ENCODE measurements at regions not wholly inside any gene's neighbourhood (a gene's known extent, or its start where the extent isn't known, plus 50 kb on each side); places are given as distances from the start of the nearest gene placed in this dataset.

DNA sequence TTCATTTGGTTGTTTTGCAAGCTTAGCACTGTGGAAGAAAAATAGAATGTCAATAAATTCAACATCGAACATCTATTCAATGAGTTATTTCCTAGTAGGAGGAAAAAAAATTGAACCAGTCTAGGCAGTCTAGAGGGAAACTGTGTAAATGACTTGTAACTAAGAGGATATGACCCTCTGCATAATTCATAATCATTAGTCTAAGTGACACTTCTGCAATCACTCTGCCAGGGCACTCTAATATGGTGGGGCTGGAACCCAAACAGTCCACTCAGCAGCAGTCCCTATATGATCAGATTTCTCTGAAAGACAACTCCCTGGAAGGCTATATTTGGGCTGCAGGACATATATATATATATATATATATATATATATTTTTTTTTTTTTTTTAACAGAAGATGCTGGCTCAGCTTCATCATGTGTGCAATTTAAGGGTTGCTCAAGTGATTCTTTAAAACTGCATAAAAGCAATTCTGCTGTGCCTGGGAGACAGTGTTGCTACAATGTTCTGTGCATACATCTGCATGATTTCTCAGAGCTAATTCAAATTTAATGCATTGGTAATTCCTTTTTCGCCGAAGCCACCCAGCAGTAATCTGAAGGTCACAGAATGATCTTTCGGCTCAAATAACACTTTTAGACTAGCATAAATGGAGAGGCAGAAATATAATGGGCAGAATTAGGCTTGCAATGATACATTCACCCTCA is 482.1 kb upstream of the ZNF608 start:
- DNase-seq (ENCODE audit: low read depth in 4 of 6, low spot score in 6 of 6), result peak in 1 of 6 donors; percentile 57
- no peaks in the 10 kb centered on the region for H3K4me1 ChIP-seq (ENCODE audit: control insufficient read depth, insufficient read depth, low read length)
- no peaks in the 10 kb centered on the region for H3K27me3 ChIP-seq (ENCODE audit: control insufficient read depth, insufficient read depth, low read length)
- H3K9me3 ChIP-seq (ENCODE audit: control insufficient read depth, insufficient read depth, low read length), result no peaks in the 10 kb centered on the region
- no peak overlapping the region for H3K4me3 ChIP-seq (ENCODE audit: low read depth, low read length)
- H3K36me3 ChIP-seq (ENCODE audit: control insufficient read depth, insufficient read depth, low read length), result no peaks in the 10 kb centered on the region
- WGBS (ENCODE audit: insufficient coverage), result no CpG with 5 or more reads among the region's 4 CpGs
- H3K27ac ChIP-seq (ENCODE audit: low read depth, low read length), result no peak overlapping the region

DNA sequence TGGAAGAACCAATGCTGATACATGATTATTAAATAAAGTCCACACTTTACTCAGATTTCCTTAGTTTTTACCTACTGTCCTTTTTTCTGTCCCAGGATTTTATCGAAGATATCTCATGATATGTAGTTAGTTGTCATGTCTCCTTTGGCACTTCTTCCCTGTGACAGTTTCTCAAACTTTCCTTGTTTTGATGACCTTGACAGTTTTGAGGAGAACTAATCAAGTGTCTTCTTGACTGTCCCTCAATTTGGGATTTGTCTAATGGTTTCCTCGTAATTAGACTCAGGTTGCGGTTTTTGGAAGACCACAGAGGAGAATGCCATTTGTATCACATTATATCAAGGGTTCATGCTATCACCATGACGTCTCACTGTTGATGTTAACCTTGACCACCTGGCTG is 483.1 kb upstream of the ZNF608 start:
- Histone ChIP-seq H3K36me3 (ENCODE audit: control insufficient read depth, insufficient read depth, low read length) (no peaks in the 10 kb centered on the region), H3K4me3 (ENCODE audit: low read depth, low read length) (no peak overlapping the region), H3K27me3 (ENCODE audit: control insufficient read depth, insufficient read depth, low read length) (no peaks in the 10 kb centered on the region), H3K27ac (ENCODE audit: low read depth, low read length) (no peak overlapping the region), H3K4me1 (ENCODE audit: control insufficient read depth, insufficient read depth, low read length) (no peaks in the 10 kb centered on the region), H3K9me3 (ENCODE audit: control insufficient read depth, insufficient read depth, low read length) (no peaks in the 10 kb centered on the region)
- DNase-seq (ENCODE audit: low read depth in 4 of 6, low spot score in 6 of 6), result no peak
- 83% methylated on average over 2 of the region's 4 CpGs for WGBS (ENCODE audit: insufficient coverage)

DNA sequence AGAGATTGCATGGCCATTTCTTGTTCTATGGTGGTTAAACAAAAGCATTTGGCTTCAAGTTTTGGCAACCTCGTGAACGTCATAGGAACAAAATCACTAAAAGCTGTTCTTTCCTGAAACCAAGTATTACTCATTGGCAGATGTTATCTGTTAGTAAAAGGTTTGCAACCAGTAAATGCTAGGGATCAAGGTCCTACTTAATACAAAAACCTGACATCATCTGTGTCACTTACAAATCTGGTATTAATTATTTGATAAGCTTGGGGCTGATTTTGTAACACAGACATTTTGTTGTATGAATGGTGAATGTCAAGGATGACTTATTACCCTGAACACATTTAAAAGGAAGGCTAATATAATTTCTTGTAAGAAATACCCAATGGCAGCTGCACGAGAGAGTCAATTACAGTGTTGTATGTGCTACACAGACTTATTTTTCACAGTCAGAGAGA is 486.4 kb upstream of the ZNF608 start:
- Histone ChIP-seq H3K27me3 (ENCODE audit: control insufficient read depth, insufficient read depth, low read length) (no peaks in the 10 kb centered on the region), H3K9me3 (ENCODE audit: control insufficient read depth, insufficient read depth, low read length) (no peaks in the 10 kb centered on the region), H3K36me3 (ENCODE audit: control insufficient read depth, insufficient read depth, low read length) (no peaks in the 10 kb centered on the region), H3K27ac (ENCODE audit: low read depth, low read length) (no peak overlapping the region), H3K4me3 (ENCODE audit: low read depth, low read length) (no peak overlapping the region), H3K4me1 (ENCODE audit: control insufficient read depth, insufficient read depth, low read length) (no peaks in the 10 kb centered on the region)
- no CpG with 5 or more reads among the region's 3 CpGs for WGBS (ENCODE audit: insufficient coverage)
- peak in 2 of 6 donors; percentile 24 to 40 for DNase-seq (ENCODE audit: low read depth in 4 of 6, low spot score in 6 of 6)

DNA sequence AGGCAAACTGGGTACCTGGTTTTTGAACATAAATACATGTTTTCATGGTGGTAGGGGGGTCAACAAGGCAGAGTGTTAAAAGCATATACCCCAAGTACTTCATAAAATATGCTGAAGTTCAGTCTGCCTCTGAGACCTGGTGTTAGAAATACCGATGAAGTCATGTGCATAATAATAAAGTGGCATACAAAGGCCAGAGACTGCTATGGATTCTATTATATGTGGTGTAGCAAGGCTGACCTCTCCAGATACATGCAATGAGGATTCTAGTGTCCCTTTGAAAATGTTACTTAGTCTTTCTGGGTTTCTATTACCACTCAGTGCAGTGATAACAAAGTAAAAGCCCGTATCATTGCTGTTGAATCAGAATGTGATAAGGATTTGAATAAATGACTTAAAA is 487.5 kb upstream of the ZNF608 start:
- no CpG with 5 or more reads among the region's 2 CpGs for WGBS (ENCODE audit: insufficient coverage)

DNA sequence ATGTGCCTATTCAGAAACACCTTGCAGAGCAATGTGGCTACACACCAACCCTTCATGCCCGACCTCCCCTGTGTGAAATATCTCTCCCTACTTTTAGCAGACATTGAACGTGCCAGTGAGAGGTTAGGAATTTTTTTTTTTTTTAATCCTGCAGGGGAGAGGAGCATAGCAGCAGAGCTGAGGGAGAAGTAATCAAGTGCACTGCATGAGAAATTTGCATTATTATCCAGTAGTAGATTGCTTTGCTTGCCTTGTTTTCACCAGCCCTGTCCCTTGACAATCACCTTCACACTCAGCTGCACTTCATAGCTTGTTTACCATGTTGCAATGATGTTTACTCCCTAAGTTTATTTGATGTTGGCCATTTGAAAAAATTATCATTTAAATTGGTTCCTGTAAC is 489.6 kb upstream of the ZNF608 start:
- Histone ChIP-seq H3K4me3 (ENCODE audit: low read depth, low read length) (no peak overlapping the region), H3K4me1 (ENCODE audit: control insufficient read depth, insufficient read depth, low read length) (no peaks in the 10 kb centered on the region), H3K36me3 (ENCODE audit: control insufficient read depth, insufficient read depth, low read length) (no peaks in the 10 kb centered on the region), H3K27ac (ENCODE audit: low read depth, low read length) (no peak overlapping the region), H3K9me3 (ENCODE audit: control insufficient read depth, insufficient read depth, low read length) (no peaks in the 10 kb centered on the region), H3K27me3 (ENCODE audit: control insufficient read depth, insufficient read depth, low read length) (no peaks in the 10 kb centered on the region)
- DNase-seq (ENCODE audit: low read depth in 4 of 6, low spot score in 6 of 6), result peak in 1 of 6 donors; percentile 94
- no CpG with 5 or more reads among the region's 2 CpGs for WGBS (ENCODE audit: insufficient coverage)

More for the DNA sequence above, 487.5 kb upstream of the ZNF608 start:
- H3K27ac ChIP-seq (ENCODE audit: low read depth, low read length), result no peak overlapping the region
- no peaks in the 10 kb centered on the region for H3K4me1 ChIP-seq (ENCODE audit: control insufficient read depth, insufficient read depth, low read length)
- H3K9me3 ChIP-seq (ENCODE audit: control insufficient read depth, insufficient read depth, low read length), result no peaks in the 10 kb centered on the region
- no peaks in the 10 kb centered on the region for H3K27me3 ChIP-seq (ENCODE audit: control insufficient read depth, insufficient read depth, low read length)
- no peak for DNase-seq (ENCODE audit: low read depth in 4 of 6, low spot score in 6 of 6)
- H3K4me3 ChIP-seq (ENCODE audit: low read depth, low read length), result no peak overlapping the region
- H3K36me3 ChIP-seq (ENCODE audit: control insufficient read depth, insufficient read depth, low read length), result no peaks in the 10 kb centered on the region

DNA sequence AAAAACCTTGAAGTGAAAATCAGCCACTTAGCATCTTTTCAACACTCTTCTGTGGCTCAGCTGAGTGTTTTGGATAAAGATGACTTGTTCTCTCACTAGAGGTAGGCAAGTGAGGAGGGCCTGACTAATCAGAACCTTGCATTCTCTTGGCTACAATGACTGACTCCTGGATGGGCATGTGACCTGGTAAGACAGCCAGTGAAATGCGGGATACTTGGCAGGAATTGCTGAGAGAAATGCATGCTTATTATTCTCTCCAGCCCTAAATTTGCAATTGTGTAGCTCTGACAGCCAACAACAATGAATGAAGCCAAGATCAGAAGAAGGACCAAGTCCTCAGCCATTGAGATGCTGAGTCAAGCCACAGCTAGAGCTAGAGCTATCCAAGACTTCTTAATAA is 490.5 kb upstream of the ZNF608 start:
- no CpG with 5 or more reads among the region's 1 CpG for WGBS (ENCODE audit: insufficient coverage)
- Histone ChIP-seq H3K4me3 (ENCODE audit: low read depth, low read length) (no peak overlapping the region), H3K9me3 (ENCODE audit: control insufficient read depth, insufficient read depth, low read length) (no peaks in the 10 kb centered on the region), H3K4me1 (ENCODE audit: control insufficient read depth, insufficient read depth, low read length) (no peaks in the 10 kb centered on the region), H3K27me3 (ENCODE audit: control insufficient read depth, insufficient read depth, low read length) (no peaks in the 10 kb centered on the region), H3K36me3 (ENCODE audit: control insufficient read depth, insufficient read depth, low read length) (no peaks in the 10 kb centered on the region), H3K27ac (ENCODE audit: low read depth, low read length) (no peak overlapping the region)
- peak in 1 of 6 donors; percentile 70 for DNase-seq (ENCODE audit: low read depth in 4 of 6, low spot score in 6 of 6)

DNA sequence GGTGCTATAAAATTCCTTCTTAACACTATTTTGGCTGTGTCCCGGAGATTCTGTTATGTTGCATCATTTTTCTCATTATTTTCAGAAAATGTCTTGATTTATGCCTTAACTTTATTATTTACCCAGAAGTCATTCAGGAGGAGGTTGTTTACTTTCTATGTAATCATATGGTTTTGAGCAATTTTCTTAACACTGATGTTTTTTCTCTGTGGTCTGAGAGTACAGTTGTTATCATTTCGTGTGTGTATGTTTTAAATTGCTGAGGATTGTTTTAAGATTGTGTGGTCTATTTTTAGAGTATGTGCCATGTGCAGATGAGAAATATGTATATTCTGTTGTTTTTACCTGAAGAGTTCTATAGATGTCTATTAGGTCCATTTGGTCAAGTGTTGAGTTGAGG is 498.1 kb upstream of the ZNF608 start:
- no peak overlapping the region for H3K4me3 ChIP-seq (ENCODE audit: low read depth, low read length)
- 71% methylated on average over 1 of the region's 2 CpGs for WGBS (ENCODE audit: insufficient coverage)
- H3K27me3 ChIP-seq (ENCODE audit: control insufficient read depth, insufficient read depth, low read length), result no peaks in the 10 kb centered on the region
- no peaks in the 10 kb centered on the region for H3K4me1 ChIP-seq (ENCODE audit: control insufficient read depth, insufficient read depth, low read length)
- H3K9me3 ChIP-seq (ENCODE audit: control insufficient read depth, insufficient read depth, low read length), result peaks cover 4% of the 10 kb centered on the region
- no peaks in the 10 kb centered on the region for H3K36me3 ChIP-seq (ENCODE audit: control insufficient read depth, insufficient read depth, low read length)
- no peak overlapping the region for H3K27ac ChIP-seq (ENCODE audit: low read depth, low read length)
- DNase-seq (ENCODE audit: low read depth in 4 of 6, low spot score in 6 of 6), result no peak

DNA sequence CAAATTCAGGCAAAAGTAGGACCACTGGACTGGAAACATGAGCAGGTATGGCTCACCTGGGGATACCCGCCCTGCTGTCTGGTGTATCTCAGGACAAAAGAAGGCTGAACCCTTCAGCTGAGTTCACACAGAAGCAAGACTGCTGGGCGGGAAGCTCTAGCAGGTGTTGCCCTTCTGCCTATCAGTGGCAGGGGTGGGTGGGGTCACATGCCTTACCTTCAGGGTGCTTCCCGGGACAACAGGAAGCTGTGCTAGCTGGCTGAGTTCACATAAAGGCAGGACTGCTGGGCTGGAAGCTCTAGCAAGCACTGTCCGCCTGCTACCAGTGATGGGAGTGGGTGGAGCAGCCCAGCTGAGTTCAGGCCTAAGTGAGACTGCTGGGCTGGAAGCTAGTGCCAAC is 498.8 kb upstream of the ZNF608 start:
- Histone ChIP-seq H3K36me3 (ENCODE audit: control insufficient read depth, insufficient read depth, low read length) (no peaks in the 10 kb centered on the region), H3K4me1 (ENCODE audit: control insufficient read depth, insufficient read depth, low read length) (no peaks in the 10 kb centered on the region), H3K27ac (ENCODE audit: low read depth, low read length) (no peak overlapping the region), H3K9me3 (ENCODE audit: control insufficient read depth, insufficient read depth, low read length) (peaks cover 4% of the 10 kb centered on the region), H3K4me3 (ENCODE audit: low read depth, low read length) (no peak overlapping the region), H3K27me3 (ENCODE audit: control insufficient read depth, insufficient read depth, low read length) (no peaks in the 10 kb centered on the region)
- 86% methylated on average over 4 of the region's 4 CpGs for WGBS (ENCODE audit: insufficient coverage)
- no peak for DNase-seq (ENCODE audit: low read depth in 4 of 6, low spot score in 6 of 6)

DNA sequence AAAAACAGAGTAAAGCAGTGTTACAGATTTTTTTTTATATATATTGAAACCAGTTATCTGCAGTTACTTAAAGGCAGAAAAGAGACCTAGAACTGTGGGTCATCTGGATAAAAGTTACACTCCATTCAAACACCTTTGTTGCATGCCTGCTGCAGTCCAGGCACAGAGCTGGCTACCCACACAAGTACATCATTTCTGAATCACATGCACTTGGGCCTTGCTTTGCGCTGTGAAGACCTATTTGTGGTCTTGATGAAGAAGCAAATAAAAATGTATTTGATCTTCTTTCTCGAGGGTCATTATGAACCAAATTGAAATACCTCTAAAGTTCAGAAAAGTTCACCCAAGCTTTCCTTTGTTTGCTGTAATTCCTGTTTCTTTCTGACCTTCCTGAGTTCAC is 503.0 kb upstream of the ZNF608 start:
- Histone ChIP-seq H3K9me3 (ENCODE audit: control insufficient read depth, insufficient read depth, low read length) (peaks cover 4% of the 10 kb centered on the region), H3K4me1 (ENCODE audit: control insufficient read depth, insufficient read depth, low read length) (no peaks in the 10 kb centered on the region), H3K4me3 (ENCODE audit: low read depth, low read length) (no peak overlapping the region), H3K27me3 (ENCODE audit: control insufficient read depth, insufficient read depth, low read length) (no peaks in the 10 kb centered on the region), H3K36me3 (ENCODE audit: control insufficient read depth, insufficient read depth, low read length) (no peaks in the 10 kb centered on the region), H3K27ac (ENCODE audit: low read depth, low read length) (no peak overlapping the region)
- WGBS (ENCODE audit: insufficient coverage), result no CpG with 5 or more reads among the region's 2 CpGs
- no peak for DNase-seq (ENCODE audit: low read depth in 4 of 6, low spot score in 6 of 6)

DNA sequence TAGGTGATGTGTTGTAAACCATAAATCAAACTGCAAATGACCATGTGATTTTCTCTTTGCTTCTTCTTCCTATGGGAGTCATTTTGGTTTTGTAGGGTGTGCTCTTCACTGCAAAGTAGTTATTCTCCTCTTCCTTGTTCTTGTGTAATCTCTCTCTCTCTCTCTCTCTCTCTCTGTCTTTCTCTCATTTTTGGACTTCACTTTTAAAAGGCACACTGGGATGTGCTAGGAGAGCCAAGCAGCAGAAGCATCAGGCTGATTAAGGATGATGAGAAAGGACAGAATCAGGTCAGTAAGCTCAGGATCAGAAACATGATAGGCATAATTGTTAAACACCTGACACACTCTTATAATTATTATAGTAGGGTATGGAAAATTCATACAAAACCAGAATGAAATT is 505.3 kb upstream of the ZNF608 start:
- Histone ChIP-seq H3K36me3 (ENCODE audit: control insufficient read depth, insufficient read depth, low read length) (no peaks in the 10 kb centered on the region), H3K4me3 (ENCODE audit: low read depth, low read length) (no peak overlapping the region), H3K27me3 (ENCODE audit: control insufficient read depth, insufficient read depth, low read length) (no peaks in the 10 kb centered on the region), H3K9me3 (ENCODE audit: control insufficient read depth, insufficient read depth, low read length) (peaks cover 4% of the 10 kb centered on the region), H3K4me1 (ENCODE audit: control insufficient read depth, insufficient read depth, low read length) (no peaks in the 10 kb centered on the region), H3K27ac (ENCODE audit: low read depth, low read length) (no peak overlapping the region)
- no peak for DNase-seq (ENCODE audit: low read depth in 4 of 6, low spot score in 6 of 6)
